IPS-NIHi11 (cell line): ENCODE measurements at regions not wholly inside any gene's neighbourhood (a gene's known extent, or its start where the extent isn't known, plus 50 kb on each side); places are given as distances from the start of the nearest gene placed in this dataset.
"Not testable (repeated sequence)": the region's sequence is repeated elsewhere in the genome, so short reads cannot be mapped to it uniquely, and the experiment has no call there.

Source experiments
- DNase-seq: peaks from one replicate; pipeline ENCODE4 v3.0.0; 2012; ENCODE audit warnings: mixed read lengths, low spot score

DNA sequence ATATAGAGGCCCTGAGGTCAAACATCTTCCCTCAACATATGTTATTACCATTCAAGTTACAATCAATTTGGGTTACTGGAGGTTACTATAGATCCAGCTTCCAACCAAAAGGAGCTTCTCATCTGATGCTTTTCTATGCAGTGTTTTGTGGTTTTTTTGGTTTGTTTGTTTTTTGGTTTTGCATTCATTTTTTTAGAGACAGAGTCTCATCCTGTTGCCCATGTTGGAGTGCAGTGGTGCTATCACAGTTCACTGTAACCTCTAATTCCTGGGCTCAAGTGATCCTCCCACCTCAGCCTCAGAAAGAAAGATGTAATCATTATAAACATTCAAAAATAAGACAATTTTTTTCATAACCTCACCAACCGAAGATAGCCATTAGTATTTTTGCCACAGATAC lies 124.4 kb upstream of the JARID2 start:
- DNase-seq, result no peak

DNA sequence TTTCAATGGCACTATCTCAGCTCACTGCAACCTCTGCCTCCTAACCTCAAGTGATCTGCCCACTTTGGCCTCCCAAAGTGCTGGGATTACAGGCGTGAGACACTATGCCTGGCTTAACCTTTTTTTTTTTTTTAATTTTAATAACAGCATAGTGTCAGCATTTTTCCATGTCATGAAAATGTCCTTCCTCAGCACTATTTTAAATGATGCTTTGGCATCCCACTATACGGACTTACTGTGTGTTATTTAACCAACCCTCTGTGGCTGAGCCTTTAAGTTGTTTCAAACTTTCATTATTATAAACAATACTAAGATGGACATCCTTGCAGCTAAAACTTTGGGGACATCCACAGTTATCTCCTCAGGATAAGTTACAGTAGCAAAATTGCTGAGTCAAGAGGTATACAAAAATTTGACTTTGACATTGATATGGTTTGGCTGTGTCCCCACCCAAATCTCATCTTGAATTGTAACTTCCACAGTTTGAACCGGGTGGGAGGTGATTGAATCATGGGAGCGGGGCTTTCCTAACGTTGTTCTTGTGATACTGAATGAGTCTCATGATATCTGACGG lies 123.8 kb upstream of the JARID2 start:
- DNase-seq, result no peak

DNA sequence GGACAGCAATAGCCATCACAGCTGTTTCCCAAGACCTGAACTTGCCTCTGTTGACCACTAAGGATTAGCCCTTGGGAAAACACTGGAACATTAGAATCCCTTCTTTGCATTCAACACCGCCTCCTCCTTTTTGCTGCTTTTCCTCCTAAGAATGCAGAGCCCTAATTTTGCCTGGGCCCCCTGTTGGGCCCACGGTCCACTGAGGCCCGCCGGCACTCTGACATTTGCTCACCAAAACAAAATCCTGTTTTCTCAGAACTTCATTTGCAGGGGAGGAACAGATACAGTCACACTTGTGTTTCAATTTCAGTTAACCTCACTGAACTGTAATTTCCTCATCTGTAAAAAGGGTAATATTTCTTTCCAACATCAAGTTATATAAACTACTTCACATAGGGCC lies 116.0 kb upstream of the JARID2 start:
- no peak for DNase-seq

DNA sequence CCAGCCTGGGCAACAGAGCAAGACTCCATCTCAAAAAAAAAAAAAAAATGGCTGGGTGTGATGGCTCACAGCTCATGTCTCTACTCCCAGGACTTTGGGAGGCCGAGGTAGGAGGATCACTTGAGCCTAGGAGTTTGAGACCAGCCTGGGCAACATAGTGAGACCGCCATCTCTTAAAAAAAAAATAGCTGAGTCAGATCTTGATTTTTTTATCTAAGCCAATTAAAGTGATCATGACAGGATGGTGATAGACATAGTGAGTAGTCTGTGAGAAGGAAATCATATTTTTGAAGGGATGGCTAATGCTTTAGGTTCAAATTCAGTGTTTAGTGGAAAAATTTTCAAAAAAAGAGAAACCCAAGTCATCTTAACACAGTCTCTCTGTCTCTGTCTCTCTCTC lies 114.6 kb upstream of the JARID2 start:
- DNase-seq, result no peak

DNA sequence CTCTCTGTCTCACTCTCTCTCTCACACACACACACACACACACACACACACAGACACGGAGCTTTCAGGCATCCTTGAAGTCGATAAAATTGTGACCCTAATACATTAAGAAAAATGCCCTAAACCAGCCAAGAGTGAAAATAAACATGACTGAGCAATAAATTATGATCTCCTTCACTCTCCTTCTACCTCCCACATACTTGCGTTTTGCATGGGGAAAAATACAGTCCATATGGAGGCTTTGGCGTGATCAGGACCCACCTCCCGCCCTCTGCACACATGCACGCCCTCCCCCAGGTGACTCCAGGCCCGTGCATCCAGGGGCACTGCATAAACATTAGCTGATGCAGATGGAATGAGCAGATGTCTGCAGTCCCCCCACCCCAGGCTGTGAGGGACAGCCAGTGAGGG lies 114.2 kb upstream of the JARID2 start:
- DNase-seq, result no peak

DNA sequence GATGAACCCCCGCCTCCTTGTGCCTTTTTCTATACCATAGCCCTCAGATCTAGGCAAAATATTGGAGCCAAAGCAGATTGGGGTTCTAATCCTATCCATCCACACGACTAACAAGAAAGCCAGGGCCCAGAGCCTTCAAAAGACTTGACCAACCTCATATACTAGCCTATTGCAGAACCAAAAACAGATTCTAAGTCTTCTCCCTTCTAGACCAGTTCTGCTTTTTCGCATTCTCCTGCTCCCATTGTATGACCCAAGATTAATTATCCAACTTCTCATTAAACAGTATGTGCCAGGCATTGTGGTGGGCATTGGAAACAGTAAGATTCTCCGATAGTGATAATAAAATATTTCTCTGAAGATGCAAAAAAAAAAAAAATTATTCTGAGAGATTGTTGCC lies 113.7 kb upstream of the JARID2 start:
- no peak for DNase-seq

DNA sequence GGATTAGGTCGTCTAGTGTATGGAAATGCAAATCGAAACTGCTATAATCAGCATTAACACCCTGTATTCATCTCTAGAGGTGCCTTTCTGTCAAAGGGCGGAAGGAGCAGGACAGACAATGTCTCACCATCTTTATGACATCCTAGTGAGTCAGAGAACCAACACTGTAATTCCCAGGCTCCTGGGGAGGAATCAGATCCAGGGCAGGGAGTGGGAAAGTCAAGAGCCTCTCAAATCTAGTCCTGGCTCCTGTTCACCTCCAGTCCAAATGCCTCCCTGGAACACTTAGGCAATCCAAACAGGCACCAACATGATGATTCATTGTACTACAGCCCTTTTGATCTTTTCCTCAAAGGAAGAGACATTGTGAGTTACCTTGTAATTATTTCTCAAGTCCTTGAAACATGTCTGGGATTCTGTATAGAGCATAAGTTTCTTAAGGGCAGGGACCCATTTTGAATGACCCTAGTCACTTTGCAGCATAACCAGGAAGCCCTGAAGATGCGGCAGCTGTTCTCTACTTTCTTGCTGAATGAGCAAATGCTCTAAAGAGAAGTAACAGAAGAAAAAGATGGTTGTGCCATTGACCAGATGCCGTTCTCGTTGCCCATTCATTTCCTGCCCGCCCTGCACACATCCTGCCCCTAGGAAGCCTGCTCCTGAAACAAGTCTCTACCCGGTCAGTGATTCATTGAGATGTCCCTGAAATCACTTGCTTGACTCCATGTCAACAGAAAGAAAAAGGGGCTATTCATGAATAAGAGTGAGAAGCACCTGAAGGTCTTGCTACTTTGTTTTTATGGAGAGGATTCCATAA lies 112.8 kb upstream of the JARID2 start:
- no peak for DNase-seq

DNA sequence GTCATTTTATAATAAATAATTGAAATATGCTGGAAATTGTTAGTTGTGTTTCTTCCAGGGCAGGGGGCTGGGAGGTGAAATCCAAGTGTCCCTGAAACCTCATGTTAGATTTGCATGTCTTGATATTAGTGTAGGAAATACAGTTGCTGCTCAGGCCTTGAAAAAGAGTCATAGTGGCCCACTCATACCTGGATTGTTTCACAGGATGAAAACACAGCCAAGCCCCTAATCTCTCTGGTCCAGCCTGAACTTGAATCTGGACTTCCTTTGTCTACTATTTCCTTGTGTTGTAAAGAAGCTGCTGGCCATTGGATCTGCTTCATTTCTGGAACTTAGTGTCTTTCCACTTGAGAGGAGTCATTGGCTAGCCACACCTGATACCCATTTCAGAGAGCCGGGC lies 108.8 kb upstream of the JARID2 start:
- DNase-seq, result no peak

DNA sequence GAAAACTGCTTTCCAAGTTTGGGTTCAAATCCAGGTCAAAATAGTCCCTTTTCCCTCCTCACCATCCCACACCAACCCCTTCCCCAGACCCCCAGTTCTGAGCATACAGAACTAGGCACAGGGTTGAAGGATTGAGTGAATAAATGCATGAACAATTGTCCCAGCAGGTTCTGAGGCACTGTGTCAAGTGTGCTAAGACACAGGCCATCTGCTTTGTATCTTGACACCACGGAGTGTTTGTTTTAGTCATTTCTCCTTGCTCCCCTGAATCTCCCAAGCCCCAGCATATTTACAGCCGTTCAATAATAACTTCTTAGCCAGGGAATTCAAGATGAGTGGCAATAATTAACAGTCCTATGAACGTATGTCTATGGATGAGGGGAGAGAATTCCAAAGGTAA lies 102.8 kb upstream of the JARID2 start:
- DNase-seq, result no peak

DNA sequence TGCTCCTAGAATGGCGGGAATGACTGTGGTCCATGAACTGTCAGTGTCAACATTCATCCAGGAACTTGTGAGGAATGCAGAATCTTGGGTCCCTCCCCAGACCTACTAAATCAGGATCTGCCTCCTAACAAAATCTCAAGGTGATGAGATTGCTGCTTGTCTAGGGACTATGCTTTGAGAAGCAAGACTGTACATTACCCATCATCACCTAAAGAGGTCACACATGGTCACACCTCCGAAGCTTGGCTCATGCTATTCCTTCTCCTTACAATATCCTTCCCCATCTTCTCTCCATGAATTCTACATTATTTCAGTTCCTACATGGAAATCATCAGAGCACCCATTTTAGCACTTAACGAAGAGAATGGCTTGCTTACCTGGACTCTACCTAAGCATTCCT lies 102.3 kb upstream of the JARID2 start:
- no peak for DNase-seq

DNA sequence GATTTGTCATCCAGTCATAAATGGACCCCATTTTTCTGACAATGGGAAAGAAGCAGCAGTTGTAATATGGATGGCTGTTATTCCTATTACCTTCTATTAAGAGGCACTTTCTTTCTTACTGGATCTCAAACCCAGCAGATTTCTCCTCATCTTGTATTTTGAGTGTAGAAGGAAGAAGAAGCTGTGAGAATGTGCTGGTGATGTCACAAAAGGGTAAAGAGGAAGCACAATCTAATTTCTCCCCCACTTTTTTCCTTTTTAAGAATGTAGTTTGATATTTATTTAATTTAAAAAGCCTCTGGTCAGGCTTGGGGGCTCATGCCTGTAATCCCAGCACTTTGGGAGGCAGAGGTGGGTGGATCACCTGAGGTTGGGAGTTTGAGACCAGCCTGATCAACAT lies 100.0 kb upstream of the JARID2 start:
- no peak for DNase-seq

DNA sequence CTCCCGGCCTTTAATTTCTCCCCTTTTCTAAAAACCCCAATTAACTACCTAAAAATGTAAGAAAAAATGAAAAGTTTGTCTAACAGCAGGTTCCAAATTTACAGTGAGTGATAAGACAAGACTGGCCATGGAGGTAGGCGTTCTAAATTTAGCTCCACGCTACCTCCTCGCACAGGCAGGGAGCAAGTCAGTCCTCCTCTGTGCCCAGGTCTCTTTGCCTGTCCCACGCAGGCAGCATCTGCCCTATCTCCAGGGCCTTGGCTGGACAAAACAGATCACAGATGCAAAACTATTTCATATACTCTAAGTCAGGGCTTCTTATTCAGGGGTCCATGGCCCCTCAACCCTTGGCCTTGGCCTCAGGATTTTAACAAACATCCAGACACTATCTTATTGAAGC lies 98.0 kb upstream of the JARID2 start:
- no peak for DNase-seq

DNA sequence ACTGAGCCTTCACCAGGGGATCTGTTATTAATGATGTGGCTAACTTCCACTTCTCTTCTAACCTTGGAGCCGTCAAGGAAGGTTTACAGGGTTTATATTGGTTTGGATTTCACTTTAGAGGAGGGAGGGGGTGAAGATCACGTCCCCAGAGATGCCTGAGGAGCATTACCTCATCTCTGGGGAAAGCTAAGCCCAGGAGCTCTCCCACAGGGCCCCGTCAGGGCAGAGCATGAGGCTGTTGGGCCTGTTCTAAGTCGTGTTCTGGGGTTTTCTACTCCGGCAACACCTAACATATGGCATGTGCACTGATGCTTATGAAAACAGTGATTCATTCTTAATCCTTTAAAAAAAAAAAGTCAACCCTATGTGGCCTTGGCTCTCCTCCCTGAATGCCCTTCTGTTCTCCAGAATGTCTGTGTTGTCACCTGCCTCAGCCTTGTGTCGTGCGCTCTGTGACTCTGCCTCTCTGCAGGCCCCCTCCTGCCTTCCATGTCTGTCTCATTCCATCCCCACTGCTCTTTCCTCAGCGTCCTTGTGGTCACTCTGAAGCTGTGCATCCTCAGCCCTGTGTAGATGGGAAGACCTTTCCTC lies 97.4 kb upstream of the JARID2 start:
- DNase-seq, result peak; percentile 28

DNA sequence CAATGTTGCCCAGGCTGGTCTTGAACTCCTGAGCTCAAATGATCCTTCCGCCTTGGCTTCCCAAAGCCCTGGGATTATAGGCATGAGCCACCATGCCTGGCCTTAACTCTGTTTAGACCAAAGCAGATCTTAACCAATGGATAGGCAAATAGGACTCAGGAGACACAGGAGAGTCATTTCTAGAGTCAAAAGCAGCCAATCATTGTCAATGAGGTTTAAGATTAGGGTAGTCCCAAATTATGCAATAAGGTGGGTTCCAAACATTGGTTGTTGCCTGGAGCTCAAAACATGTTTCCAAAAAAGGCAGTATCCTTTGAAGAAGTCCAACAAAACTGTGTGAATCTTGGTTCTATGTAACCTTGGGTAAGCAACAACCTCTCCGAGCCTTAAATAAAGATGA lies 95.7 kb upstream of the JARID2 start:
- DNase-seq, result no peak

DNA sequence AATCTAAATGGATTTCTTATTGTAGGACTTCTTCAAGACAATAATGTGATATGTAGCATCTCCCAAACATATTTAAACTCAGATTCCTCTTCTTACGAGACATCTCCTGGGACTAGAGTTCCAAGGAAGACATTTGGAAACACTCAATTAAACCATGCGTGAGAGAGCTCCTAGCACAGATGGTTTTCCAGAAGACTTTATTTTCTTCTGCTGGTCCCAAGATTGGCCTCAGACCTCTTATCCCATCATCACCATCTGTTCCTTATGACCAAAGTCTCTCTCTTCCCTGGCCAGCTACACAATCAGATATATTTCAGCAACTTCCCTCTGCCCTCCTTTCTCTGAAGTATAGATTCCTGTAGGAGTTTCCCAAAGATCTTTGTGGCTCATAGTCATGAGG lies 93.2 kb upstream of the JARID2 start:
- DNase-seq, result no peak

DNA sequence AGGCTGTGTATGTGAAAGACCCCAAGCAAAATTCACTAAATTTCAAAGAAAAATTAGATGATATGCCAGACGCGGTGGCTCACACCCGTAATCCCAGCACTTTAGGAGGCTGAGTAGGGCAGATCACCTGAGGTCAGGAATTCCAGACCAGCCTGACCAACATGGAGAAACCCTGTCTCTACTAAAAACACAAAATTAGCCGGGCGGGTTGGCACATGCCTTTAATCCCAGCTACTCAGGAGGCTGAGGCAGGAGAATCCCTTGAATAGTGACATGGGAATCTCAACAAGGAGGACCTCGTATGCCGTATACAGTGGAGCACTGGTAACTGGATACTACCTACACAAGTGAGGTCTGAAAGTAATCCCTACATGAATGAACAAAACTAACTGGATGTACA lies 92.7 kb upstream of the JARID2 start:
- no peak for DNase-seq

DNA sequence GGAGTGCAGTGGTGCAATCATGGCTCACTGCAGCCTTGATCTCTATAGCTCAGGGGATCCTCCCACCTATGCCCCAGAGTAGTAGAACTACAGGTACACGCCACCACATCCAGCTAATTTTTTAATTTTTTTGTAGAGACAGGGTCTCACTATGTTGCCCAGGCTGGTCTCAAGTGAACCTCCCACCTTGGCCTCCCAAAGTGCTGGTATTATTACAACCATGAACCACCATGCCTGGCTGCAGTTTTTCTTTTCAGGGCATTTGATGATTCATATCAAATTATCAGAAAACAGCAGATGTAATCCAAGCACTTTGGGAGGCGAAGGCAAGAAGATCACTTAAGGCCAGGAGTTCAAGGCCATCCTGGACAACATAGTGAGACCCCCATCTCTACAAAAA lies 88.4 kb upstream of the JARID2 start:
- DNase-seq, result no peak

DNA sequence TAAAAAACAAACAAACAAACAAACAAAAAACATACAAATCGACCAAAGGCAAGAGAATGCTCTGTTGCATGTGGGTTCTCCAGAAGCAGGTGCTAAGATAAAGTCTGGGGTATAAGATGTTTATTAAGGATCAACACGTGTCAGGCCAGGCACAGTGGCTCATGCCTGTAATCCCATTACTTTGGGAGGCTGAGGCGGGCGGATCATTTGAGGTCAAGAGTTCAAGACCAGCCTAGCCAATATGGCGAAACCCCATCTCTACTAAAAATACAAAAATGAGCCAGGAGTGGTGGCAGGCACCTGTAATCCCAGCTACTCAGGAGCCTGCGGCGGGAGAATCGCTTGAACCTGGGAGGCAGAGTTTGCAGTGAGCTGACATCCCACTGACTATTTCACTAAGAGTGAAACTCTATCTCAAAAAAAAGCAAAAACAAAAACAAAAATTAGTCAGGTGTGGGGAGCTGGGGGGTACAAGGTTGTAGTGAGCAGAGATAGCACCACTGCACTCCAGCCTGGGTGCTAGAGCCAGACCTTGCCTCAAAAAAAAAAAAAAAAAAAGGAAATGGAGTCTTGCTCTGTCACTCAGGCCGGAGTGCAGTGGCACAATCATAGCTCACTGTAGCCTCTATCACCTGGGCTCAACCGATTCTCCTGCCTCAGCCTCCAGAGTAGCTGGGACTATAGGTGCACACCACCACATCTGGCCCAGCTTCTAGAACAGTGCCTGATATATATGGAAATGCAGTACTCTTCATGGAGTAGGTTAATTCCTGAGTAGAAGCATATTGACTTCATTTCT lies 86.8 kb upstream of the JARID2 start:
- DNase-seq, result no peak

DNA sequence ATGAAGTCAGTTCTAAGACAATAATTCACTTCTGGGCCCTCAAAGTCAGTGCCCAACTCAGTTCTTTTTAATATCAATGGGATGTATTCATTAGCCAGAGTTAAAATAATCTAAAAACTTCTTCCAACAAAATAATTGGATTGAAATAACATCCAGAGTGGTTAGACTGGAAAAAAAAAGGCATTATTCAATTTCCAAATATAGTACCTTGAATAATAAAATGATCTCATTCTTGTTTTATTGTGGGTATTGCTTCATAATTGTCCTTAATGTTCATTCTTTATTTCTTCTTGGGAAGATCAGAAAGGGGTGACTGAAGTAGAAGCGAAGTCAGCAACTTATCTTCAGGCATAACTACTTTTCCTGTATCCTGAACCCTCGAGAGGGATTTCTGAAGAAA lies 85.1 kb upstream of the JARID2 start:
- DNase-seq, result no peak

DNA sequence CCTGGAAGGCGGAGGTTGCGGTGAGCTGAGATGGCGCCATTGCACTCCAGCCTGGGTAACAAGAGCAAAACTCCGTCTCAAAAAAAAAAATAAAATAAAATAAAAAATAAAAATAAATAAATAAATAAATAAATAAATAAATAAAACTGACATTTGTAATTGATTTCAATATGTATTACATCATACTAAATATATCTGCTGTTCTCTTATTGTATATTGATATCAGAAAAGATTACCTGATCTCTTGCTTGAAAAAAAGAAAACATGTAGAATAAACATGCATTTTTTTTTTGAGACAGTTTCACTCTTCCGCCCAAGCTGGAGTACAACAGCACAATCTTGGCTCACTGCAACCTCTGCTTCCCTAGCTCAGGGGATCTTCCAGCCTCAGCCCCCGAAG lies 81.0 kb upstream of the JARID2 start:
- not testable (repeated sequence) for DNase-seq

DNA sequence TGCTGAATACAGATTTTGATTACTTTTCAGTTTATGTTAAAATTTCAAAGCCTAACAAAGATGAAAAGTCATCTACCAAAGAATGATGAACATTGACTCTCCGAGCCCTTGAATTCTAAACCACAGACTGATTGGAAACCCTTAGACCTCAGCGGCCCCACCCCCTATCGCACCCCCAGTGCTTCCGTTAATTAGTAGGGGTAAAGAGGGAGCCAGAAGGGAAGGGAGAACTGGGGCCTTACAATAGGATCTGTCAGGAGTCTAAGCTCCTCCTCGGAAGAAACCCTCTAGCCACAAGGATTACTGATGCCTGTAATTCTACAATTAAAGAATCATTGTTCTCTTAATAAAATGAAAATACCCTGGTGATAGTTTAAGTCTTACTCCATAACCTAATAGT lies 79.7 kb upstream of the JARID2 start:
- DNase-seq, result peak; percentile 10

DNA sequence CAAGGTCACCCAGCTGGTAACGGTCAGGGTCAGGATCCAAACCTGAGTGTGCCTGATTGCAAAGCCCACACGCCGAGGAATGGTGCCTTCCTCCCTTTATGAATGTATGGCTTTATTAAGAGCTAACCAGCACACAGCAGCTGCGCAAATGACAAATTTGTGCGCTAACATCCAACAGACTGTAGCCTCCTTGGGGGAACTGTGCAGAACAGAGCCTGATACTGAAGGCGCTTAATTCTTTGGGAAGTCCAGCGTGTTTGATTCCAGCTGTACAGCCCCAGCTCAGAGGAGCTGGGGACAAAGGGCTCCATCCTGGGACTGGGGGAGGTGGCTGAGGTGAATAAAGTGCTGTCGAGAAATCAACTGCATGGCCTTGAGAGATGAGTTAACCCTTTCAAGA lies 75.7 kb upstream of the JARID2 start:
- peak; percentile 19 for DNase-seq

DNA sequence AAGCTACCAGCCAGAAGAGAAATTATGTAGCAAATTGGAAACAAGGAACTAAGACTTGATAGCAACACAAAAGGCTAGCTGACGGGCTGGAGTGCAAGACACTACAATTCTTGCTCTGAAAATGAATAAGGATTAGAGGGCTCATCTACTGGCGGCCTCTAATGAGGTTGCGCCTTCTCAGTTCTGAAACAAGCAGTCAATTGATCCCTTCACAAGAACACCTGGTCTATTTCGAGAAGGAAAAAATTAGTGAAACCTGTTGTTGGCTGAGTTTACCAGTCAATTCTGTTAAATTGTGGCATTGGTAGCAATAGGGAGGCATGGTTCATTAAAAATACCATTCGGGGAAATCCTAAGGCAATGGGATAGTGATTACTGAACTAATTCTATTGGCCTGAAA lies 74.8 kb upstream of the JARID2 start:
- no peak for DNase-seq
